PC-9 (cell line): ENCODE measurements at regions not wholly inside any gene's neighbourhood (a gene's known extent, or its start where the extent isn't known, plus 50 kb on each side); places are given as distances from the start of the nearest gene placed in this dataset.

ENCODE experiments used
- BruUV-seq: library from RNA; stranded (reverse); fragments of 400-500 nt; replicated peaks from 2 replicates; lab custom pipeline; 2021; lab: Mats Ljungman, UMichigan
- CTCF ChIA-PET: fragments of 300-600 bp; sonication (Branson Sonifier 250); formaldehyde crosslinking; loops from one replicate; lab custom pipeline; 2022; ENCODE audit warnings: antibody characterized with exemption; lab: Charles Lee
- POLR2A ChIA-PET: fragments of 300-600 bp; sonication (Branson Sonifier 250); formaldehyde crosslinking; loops from one replicate; lab custom pipeline; 2022; ENCODE audit warnings: antibody characterized with exemption; ENCODE audit not compliant: unreplicated experiment; lab: Charles Lee
- DNase-seq, 2 experiments: peaks; one replicate each; pipeline versions ENCODE4 v3.0.0 to v3.0.0-alpha.2; 2015 to 2022; ENCODE audit warnings: mixed read lengths in 1 of 2
- H2AFZ ChIP-seq: fragments of 200-600 bp; sonication (generic); 2 replicates; pipeline ENCODE4 v1.8.1; 2017; ENCODE audit warnings: antibody characterized with exemption
- H3F3A ChIP-seq: fragments of 200-600 bp; sonication (generic); 2 replicates; pipeline ENCODE4 v1.8.1; 2017; ENCODE audit warnings: antibody characterized with exemption, mild to moderate bottlenecking, low read depth; ENCODE audit not compliant: insufficient read depth
- H3K27ac ChIP-seq: fragments of 200-600 bp; sonication (generic); 2 replicates; pipeline ENCODE4 v1.6.1; 2016; ENCODE audit warnings: mixed run types
- H3K27me3 ChIP-seq: fragments of 200-600 bp; sonication (generic); 2 replicates; pipeline ENCODE4 v1.6.1; 2016; ENCODE audit warnings: low read depth, mixed run types; ENCODE audit not compliant: insufficient read depth
- H3K36me3 ChIP-seq: fragments of 200-600 bp; sonication (generic); 2 replicates; pipeline ENCODE4 v1.6.1; 2016; ENCODE audit warnings: low read depth, mixed run types
- H3K4me1 ChIP-seq: fragments of 200-600 bp; sonication (generic); replicated peaks from 2 replicates; pipeline ENCODE4 v1.6.1; 2016; ENCODE audit warnings: mixed run types; ENCODE audit not compliant: insufficient read depth
- H3K4me2 ChIP-seq: fragments of 200-600 bp; sonication (generic); 2 replicates; pipeline ENCODE4 v1.6.1; 2017; ENCODE audit warnings: mixed run types
- H3K4me3 ChIP-seq: fragments of 200-600 bp; sonication (generic); 2 replicates; pipeline ENCODE4 v1.6.1; 2016; ENCODE audit warnings: mixed run types
- H3K79me2 ChIP-seq: fragments of 200-600 bp; sonication (generic); 2 replicates; pipeline ENCODE4 v1.6.1; 2017; ENCODE audit warnings: low read depth, mixed run types
- H3K9me2 ChIP-seq: fragments of 200-600 bp; sonication (generic); 2 replicates; pipeline ENCODE4 v1.8.1; 2017; ENCODE audit warnings: mild to moderate bottlenecking; ENCODE audit not compliant: insufficient read depth
- H3K9me3 ChIP-seq: fragments of 200-600 bp; sonication (generic); 2 replicates; pipeline ENCODE4 v1.8.1; 2016; ENCODE audit warnings: low read depth; ENCODE audit not compliant: insufficient read depth
- H4K20me1 ChIP-seq: fragments of 200-600 bp; sonication (generic); 2 replicates; pipeline ENCODE4 v1.8.1; 2017; ENCODE audit not compliant: insufficient read depth
- EZH2 ChIP-seq: fragments of 200-600 bp; sonication (generic); IDR thresholded peaks from 2 replicates; pipeline ENCODE4 v1.8.0; 2017; ENCODE audit warnings: antibody characterized with exemption, low read depth
- intact Hi-C: fragments of 100-400 bp; cut with micrococcal nuclease; formaldehyde crosslinking; loops from one replicate; pipeline ENCODE4 v1.10.0; 2022; ENCODE audit not compliant: unreplicated experiment
- TF ChIP-seq, protein P1 (sequence below): fragments of 200-600 bp; sonication (generic); conservative IDR thresholded peaks from 2 replicates; pipeline ENCODE4 v1.6.1; 2017; ENCODE audit warnings: mixed run types, antibody characterized with exemption, mild to moderate bottlenecking, moderate library complexity

DNA sequence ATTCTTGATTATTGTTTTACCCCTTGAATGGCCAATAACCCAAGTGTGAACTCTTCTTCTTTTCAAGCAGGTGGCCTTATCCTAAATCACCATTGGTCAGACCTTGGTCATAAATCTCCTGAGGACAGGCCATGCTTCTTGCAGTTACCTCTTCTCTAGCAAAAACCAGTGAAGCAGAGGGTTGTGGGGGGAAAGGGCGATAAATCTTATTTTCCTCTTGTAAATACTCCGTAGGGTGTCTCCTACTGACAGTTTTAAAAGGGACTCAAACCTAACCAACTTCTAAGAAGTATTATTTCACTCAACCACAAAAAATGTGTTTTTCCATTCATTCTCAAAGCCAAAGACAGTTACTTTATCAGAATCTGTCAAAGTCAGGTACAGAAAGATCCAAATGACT lies 168.1 kb upstream of the RMP24 start:
- H3K4me1 ChIP-seq: no peaks in the 10 kb centered on the region
- no peaks in the 10 kb centered on the region for H3K27me3 ChIP-seq
- no peak for DNase-seq
- H4K20me1 ChIP-seq: no peaks in the 10 kb centered on the region
- POLR2A ChIA-PET: no interaction called here
- H3K4me3 ChIP-seq: no peak overlapping the region
- no peaks in the 10 kb centered on the region for H3K9me2 ChIP-seq
- CTCF ChIA-PET: no interaction called here
- H3K4me2 ChIP-seq: no peak overlapping the region
- intact Hi-C loops: no loop called here
- TF ChIP-seq, protein P1, sequence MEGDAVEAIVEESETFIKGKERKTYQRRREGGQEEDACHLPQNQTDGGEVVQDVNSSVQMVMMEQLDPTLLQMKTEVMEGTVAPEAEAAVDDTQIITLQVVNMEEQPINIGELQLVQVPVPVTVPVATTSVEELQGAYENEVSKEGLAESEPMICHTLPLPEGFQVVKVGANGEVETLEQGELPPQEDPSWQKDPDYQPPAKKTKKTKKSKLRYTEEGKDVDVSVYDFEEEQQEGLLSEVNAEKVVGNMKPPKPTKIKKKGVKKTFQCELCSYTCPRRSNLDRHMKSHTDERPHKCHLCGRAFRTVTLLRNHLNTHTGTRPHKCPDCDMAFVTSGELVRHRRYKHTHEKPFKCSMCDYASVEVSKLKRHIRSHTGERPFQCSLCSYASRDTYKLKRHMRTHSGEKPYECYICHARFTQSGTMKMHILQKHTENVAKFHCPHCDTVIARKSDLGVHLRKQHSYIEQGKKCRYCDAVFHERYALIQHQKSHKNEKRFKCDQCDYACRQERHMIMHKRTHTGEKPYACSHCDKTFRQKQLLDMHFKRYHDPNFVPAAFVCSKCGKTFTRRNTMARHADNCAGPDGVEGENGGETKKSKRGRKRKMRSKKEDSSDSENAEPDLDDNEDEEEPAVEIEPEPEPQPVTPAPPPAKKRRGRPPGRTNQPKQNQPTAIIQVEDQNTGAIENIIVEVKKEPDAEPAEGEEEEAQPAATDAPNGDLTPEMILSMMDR: no peak
- TF ChIP-seq EZH2: no peak
- H2AFZ ChIP-seq: no peak overlapping the region
- no TSS peak for BruUV-seq
- H3K36me3 ChIP-seq: no peaks in the 10 kb centered on the region
- no peaks in the 10 kb centered on the region for H3K79me2 ChIP-seq
- no peak overlapping the region for H3K27ac ChIP-seq
- H3F3A ChIP-seq: no peaks in the 10 kb centered on the region
- H3K9me3 ChIP-seq: no peaks in the 10 kb centered on the region

DNA sequence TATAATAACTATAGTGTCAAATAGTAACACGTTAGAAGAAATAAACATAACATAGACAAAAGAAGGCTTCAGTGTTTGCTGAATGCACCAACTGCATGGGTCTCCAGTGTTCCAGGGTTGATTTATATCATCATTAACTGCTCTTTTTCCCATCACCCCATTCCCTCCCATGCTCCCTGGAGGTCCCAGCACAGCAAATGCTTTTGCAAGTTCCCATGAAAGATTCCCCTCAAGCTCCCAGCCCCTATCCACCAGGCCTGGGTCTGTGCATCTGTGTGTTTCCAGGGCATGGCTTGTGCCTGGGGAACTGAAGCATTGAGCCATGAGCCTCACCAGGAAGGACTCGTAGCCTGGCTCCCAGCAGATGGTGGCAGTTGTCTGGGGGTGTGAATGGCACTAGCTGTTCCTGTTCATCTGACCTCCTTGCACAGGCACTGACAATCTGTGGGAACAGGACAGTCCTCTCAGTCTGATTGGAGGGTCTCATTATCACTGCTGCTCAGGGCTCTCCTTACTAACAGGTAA lies 164.6 kb upstream of the RMP24 start:
- H2AFZ ChIP-seq: no peak overlapping the region
- CTCF ChIA-PET: no interaction called here
- POLR2A ChIA-PET: no interaction called here
- H3K36me3 ChIP-seq: no peaks in the 10 kb centered on the region
- H3K4me1 ChIP-seq: peaks cover 11% of the 10 kb centered on the region
- no peak overlapping the region for H3K27ac ChIP-seq
- no peak overlapping the region for H3K4me3 ChIP-seq
- no peaks in the 10 kb centered on the region for H3K9me3 ChIP-seq
- intact Hi-C loops: no loop called here
- peaks cover 6% of the 10 kb centered on the region; the same call in 1 of the 2 replicates for H3F3A ChIP-seq
- H4K20me1 ChIP-seq: no peaks in the 10 kb centered on the region
- TF ChIP-seq, protein P1: no peak
- no peak for TF ChIP-seq EZH2
- no peaks in the 10 kb centered on the region for H3K79me2 ChIP-seq
- H3K27me3 ChIP-seq: no peaks in the 10 kb centered on the region
- H3K9me2 ChIP-seq: no peaks in the 10 kb centered on the region
- no TSS peak for BruUV-seq
- DNase-seq: no peak
- H3K4me2 ChIP-seq: no peak overlapping the region

DNA sequence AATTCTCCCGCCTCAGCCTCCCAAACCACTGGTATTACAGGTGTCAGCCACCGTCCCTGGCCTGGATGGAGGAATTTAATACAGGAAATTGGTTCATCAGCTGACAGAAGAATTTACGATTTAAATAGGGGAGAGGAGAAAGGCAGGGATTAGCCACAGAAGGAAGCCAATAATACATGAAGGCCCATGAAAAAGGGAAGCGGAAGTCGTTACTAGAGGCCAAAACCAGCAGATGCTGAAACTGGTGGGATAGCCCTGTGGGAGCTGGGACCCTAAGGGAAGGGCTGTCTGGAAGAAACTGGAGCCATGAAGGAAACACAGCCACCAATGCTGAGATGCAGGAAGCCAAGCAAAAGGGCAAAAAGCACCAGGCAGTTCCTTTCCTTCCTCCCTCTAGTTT lies 163.7 kb upstream of the RMP24 start:
- ChIA-PET CTCF (no interaction called here), POLR2A (no interaction called here)
- Histone ChIP-seq H3K36me3 (no peaks in the 10 kb centered on the region), H3K27ac (no peak overlapping the region), H3K79me2 (no peaks in the 10 kb centered on the region), H3K4me3 (no peak overlapping the region), H2AFZ (no peak overlapping the region), H3K4me1 (peaks cover 11% of the 10 kb centered on the region), H3K9me2 (no peaks in the 10 kb centered on the region), H4K20me1 (no peaks in the 10 kb centered on the region), H3K27me3 (no peaks in the 10 kb centered on the region), H3K4me2 (no peak overlapping the region), H3K9me3 (no peaks in the 10 kb centered on the region), H3F3A (peaks cover 6% of the 10 kb centered on the region; the same call in 1 of the 2 replicates)
- intact Hi-C loops: no loop called here
- BruUV-seq: no TSS peak
- TF ChIP-seq EZH2: no peak
- TF ChIP-seq, protein P1: no peak
- DNase-seq: no peak
